Keratinocyte (primary cell): ENCODE measurements at regions not wholly inside any gene's neighbourhood (a gene's known extent, or its start where the extent isn't known, plus 50 kb on each side); places are given as distances from the start of the nearest gene placed in this dataset.

Experiments used
- EZH2 ChIP-seq: IDR thresholded peaks from one replicate; pipeline ENCODE4 v1.6.1; 2012; ENCODE audit warnings: inconsistent platforms, mild to moderate bottlenecking, low read length, moderate library complexity
- TF ChIP-seq, protein P1 (sequence below), 3 experiments: IDR thresholded peaks in 1 of 3; conservative IDR thresholded peaks in 1 of 3; optimal IDR thresholded peaks in 1 of 3; 2 replicates in 2 of 3; 3 replicates in 1 of 3; pipeline versions ENCODE3 to v1.5.1; 2011; ENCODE audit warnings: low read length in 3 of 3, mild to moderate bottlenecking in 3 of 3, moderate library complexity in 2 of 3, control low read depth in 1 of 3, inconsistent platforms in 1 of 3; ENCODE audit not compliant: insufficient read depth in 2 of 3; ENCODE audit errors: extremely low read depth in 1 of 3

DNA sequence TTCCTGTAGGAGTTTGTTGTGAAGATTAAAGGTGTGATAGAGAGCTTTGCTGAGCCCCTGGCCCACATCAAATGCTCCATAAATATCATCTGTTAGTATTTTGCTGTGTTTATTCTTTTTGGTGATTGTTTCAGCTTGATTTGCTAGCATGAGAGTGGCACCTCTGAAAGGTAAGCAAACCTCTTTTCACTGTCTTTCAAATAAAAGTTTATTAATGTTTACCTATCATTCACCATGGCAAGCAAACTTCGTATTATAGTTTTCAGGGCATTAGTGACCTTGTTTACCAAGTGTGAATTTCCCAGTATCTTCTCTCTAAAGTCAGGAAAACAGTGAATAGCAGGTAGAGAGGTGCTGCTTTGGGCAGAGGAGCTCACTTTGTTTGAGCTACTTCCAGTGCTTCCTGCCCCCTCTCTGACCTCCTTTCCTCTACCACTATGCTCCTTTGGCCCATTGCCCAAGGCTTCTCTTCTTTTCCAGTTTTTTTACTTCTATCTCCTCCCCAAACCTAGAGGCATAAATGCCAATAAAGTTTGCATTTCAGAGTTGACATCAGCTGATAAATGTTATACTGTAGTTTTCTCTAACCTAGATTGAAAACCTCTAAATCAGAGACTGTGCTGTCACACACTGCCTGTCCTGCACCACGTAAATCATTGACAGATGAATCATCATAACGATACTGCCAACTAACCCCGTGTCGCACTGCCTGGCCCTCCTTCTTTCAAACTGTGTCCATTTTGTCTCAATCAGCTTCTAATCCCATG is 569.0 kb downstream of the TUSC7 start:
- TF ChIP-seq, protein P1, sequence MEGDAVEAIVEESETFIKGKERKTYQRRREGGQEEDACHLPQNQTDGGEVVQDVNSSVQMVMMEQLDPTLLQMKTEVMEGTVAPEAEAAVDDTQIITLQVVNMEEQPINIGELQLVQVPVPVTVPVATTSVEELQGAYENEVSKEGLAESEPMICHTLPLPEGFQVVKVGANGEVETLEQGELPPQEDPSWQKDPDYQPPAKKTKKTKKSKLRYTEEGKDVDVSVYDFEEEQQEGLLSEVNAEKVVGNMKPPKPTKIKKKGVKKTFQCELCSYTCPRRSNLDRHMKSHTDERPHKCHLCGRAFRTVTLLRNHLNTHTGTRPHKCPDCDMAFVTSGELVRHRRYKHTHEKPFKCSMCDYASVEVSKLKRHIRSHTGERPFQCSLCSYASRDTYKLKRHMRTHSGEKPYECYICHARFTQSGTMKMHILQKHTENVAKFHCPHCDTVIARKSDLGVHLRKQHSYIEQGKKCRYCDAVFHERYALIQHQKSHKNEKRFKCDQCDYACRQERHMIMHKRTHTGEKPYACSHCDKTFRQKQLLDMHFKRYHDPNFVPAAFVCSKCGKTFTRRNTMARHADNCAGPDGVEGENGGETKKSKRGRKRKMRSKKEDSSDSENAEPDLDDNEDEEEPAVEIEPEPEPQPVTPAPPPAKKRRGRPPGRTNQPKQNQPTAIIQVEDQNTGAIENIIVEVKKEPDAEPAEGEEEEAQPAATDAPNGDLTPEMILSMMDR (optimal IDR thresholded peaks at IDR 0.05 in 1 of 3, IDR thresholded peaks at IDR 0.05 in 1 of 3, conservative IDR thresholded peaks at IDR 0.05 in 1 of 3; ENCODE audit: extremely low read depth in 1 of 3, insufficient read depth in 2 of 3, low read length in 3 of 3), result no peak
- TF ChIP-seq EZH2, result no peak
